GM19035 (cell line): ENCODE measurements at regions not wholly inside any gene's neighbourhood (a gene's known extent, or its start where the extent isn't known, plus 50 kb on each side); places are given as distances from the start of the nearest gene placed in this dataset.

Experiments
- ATAC-seq: cut with Tn5 transposase; IDR thresholded peaks from one replicate; pipeline ENCODE4 v1.9.1; 2021; ENCODE audit not compliant: unreplicated experiment

DNA sequence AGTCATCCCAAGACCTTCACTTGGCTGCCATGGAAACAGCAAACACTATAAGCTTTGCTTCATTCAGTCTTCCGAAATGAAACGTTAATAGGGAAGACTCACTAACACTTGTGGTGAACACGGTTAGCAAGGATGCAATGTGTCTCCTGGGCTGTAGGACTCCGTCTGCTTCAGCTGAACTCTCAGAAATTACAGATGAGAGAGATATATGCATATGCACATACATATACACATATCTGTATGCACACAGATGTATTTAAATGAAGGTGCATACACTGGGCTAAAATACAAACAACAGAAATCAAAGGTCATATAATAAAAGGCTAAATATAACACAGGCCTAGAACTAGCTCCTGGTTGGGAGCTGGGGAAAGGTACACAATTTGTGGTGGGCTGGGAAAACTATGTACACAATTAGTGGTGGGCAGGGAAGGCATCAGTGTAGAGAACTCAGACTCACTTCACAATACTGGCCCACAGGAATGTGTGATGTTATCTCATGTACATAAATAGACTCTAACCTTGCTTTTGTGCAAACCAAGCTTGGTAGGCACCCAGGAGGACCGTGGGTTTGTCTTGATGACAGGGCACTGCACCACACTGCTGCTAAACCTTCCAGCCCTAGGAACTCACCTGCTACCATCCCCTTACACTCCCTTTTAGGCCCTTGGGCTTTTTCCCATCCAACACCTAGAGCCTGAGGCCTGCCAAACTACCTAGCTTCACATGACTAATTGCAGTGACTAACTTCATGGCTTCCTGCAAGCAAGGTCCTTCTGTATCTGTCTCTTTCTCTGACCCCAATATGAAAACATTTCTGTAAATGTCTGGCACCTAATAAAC is 873.1 kb downstream of the NSUN3 start:
- no peak for ATAC-seq

DNA sequence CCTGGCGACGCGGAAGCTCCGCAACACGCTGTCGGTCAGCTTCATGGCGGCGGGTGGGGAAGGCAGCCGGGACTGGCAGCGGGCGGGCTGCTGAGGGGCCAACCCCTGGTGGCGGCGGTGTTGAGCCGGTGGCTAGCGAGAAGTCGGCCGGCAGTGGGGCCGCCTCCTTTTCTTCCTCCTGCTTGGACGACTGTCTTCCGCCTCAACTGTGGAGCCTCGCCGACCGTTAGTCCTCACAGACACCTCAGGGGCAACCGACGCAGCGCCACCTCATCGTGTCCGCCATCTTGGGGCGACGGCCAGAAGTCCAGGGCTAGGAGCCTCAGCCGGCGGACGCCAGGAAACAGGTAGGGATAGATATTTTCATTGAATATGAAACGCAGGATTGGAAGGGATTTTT is 875.1 kb downstream of the NSUN3 start:
- no peak for ATAC-seq

DNA sequence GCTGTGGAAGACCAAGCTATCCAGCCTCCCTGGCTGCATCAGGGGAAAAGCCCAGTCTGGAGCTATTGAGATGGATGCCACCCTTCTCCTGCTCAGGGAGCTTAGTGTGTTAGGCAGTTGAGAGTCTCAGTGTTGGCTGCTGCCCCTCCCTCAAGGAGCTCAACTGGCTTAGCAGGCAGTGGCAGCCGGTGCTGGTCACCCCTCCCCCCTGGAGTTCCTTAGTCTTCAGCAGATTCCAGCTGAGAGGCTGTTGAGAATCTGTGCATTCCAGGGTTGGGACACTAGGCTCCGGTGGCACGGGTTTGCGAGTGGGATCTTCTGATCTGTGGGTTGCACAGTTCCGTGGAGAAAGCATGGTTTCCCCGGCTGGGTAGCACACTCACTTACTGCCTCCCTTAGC is 883.8 kb downstream of the NSUN3 start:
- no peak for ATAC-seq

DNA sequence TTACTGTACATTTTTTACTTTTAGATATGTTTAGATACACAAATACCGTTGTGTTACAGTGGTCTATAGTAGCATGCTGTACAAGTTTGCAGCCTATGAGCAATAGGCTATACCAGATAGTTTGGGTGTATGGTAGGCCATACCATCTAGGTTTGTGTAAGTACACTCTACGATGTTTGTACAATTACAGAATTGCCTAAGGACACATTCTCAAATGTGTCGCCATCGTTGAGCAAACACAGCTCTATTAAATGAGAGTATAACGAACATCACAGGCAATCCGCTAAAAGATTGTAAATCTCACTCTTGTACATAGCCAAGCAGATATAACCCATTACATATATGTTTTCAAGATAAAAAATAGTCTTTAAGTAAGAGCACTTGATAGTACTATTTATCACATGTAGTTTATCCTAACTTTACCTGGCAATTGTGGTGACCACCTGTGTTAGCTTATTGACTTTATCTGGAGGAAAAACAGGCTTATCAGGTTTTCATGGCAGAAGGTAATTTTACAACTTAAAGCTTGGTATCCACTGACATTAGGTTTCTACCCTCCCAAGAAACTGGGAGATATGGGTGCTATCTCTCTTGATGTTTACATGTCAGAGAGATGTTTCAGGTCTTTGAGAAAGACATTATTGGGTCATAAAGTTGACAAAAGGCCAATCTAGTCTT is 898.7 kb downstream of the NSUN3 start:
- no peak for ATAC-seq

DNA sequence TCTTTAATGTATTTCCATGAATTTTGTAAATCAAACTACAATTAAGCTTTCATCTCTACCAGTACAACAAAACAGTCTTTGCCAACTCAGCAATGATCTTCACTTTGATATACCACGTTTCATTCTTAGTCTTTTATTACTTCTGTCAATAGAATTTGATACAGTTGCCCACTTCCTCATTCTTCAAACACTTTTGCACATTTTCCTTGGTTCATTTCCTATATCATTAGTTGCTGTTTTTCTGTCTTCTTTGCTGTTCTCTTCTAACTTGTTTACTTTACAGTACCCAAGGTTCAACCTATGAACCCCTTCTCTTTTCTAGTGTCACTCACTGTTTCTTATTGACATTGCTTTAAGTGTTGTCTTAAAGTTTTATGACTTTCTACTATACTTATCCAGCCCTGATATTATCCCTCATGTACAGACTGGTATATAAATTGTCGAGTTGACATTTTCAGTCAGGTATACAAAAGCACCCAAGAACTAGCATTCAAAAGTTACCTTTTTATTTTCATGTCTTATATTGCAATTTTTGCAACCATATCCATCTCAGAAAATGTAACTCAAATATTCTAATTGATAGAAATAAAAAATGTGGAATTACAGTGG is 903.1 kb downstream of the NSUN3 start:
- no peak for ATAC-seq

DNA sequence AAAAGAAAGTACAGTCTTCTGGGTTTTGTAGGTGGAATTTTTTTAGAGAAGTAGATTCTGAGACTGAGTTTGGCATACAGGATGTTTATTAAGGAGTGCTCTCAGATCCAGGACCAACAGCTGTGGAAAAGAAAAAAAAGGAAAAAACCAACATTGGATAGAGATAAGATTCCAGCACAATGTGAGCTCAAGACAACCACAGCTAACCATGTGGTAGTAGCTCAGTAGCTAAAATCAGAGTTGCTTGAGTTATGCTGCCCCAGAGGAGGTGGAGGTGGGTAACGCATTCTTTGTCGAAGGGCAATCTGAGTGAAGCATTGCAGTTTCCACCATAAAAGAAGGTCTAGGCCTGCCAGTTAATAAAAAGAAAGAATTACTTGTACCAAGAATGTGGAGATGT is 904.3 kb downstream of the NSUN3 start:
- ATAC-seq, result no peak

DNA sequence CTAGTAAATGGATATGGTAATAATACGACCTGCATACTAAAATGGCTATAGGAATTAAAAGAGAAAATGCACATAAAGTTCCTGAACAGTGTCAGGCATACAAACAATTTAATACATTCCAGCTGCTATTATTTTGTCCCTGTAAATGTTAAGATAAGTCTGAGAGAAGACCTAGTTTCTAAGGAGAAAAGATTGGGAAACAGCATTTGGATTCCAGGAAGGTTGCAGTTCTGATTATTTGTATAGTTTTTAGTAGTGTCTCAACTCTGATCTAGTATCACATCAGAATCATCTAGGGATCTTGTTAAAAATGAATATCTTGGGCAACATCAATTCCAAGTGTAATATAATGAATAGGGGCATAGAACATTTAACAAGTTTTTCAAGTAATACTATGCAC is 905.7 kb downstream of the NSUN3 start:
- no peak for ATAC-seq

DNA sequence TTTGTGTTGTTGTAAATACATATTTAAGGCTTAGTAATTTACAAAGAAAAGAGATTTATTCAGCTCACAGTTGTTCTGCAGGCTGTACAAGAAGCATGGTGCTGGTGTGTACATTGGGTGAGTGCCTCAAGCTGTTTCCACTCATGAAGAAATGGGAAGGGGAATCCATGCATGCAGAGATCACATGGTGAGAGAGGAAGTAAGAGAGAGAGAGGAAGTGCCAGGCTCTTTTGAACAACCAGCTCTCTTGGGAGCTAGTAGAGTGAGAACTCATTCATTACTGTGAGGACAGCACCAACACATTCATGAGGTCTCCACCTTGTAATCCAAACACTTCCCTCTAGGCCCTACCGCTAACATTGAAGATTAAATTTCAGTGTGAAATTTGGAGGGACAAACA is 909.2 kb downstream of the NSUN3 start:
- ATAC-seq, result no peak

DNA sequence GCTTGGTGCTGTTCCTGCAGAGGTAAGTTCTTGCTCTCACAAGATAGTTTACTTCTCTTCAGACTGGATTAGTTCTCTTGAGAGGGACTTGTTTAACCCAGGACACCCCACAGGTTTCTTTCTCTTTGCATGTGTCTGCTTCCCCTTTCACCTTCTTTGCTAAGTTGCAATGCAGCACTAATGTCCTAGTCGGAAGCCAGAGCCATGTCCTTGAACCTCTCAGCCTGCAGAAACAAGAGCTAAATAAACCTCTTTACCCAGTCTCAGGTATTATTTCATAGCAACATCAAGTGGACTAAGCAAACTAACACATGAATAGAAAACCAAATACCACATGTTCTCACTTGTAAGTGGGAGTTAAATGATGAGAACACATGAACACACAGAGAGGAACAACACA is 915.2 kb downstream of the NSUN3 start:
- ATAC-seq, result no peak

DNA sequence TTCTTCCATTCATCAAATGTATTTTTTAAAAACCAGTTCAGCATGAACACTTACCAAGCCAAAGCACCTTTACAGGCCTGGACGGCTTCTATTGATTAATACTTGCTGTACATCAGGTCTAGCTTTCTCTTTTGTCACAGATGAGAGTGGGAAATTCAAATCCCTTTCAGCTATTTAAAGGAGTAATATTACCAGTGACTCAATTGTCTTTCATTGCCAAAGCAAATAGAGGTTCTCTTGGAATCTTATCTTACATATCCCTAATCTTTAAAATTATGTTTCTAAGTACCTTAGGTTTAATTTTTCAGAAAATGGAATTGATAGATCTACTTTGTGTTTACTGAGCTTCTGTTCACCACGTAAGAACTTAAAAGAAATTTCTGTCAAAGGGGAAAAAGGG is 922.9 kb downstream of the NSUN3 start:
- ATAC-seq, result no peak

DNA sequence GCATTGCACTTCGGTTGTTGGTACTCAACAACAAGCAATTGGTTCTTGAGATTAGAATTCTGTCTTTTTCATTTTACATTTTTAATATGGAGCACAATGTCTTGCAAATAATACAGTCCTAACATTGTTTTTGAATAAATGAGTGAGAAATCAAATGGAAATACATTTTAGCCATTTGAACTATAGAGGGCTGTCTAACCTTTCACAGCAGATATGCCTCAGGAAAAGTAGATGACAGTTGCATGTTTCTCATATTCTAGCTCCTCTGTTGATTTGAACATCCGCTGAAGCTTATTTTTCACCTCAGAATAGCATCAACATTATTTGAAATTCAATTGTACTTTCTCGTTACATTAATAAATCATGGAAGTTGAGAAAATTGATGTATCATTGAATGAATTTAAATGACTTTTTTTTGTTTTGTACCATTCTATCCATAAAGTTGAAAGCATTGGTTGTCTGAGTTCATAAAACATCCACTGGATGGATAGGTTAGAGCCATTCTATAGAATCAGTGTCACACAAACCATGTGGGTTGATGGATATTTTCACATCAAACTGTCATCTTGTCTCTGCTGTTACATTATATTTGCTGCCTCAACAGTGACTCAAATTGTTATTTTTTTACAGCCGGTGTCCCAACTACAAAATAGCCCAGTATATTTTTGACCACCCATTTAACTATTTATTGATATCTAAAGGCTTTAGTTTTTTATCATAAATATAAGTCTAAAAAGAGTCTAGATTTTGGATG is 928.3 kb downstream of the NSUN3 start:
- no peak for ATAC-seq

DNA sequence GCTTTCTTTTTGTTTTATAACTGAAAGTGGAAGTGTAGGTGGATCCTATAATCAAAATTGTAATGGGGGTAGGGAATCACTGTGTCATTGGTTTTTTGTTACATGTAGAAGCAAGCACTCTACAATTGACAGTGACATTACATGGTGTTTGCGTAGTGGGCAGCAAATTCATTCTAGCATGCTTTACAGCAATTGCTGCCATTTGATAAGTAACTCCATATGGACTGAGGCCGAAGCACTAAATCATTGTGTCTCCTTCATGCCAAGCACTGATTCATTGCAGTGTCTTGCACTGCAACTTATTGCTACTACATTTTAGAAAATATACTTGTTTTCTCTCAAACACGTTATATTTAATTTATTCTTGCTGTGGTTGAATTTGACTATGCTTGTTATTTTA is 933.9 kb downstream of the NSUN3 start:
- no peak for ATAC-seq

DNA sequence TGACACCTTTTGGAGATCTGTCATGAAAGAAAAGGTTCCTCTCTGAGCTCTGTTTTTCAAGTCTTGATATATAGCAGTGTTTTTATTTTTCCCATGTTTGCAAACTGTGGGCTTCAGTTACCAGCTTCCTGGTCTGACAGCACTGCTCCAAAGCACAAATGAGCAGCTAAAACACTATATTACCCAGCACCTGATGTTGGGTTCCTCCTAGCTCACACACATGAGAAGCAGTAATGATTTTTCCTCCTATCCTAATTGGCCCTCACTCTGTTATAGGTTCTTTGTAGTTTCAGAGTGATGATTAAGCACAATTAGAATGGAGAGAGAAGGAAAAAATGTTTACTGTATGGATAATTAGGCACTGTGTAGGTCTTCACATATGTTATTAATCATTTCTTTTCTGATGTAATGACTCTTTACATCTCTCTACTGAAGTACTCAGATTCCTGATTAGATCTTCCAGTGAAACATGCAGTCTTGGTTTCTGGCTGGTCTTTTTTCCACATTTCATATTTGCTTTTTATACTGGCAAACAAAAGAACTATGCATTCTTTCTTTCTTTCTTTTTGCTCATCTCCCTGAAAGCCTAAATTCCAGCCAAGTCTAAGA is 939.7 kb downstream of the NSUN3 start:
- ATAC-seq, result no peak

DNA sequence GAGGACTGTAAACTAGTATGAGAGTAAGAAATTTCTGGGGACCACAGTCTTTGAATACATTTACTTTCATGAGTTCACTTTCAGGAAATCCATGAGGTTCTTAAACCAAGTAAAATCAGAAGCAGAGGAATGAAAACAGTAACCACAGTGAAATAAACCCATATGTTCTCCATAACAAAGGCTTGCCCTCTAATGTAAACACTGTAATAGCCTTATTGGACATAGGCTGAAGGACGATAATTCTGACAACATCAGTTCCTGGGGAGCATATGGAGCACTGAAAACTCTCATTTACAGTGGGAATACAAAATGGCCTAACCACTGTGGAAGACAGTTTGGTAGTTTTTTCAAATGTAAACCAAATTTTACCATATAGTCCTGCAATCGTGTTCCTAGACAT is 965.8 kb downstream of the NSUN3 start:
- no peak for ATAC-seq

DNA sequence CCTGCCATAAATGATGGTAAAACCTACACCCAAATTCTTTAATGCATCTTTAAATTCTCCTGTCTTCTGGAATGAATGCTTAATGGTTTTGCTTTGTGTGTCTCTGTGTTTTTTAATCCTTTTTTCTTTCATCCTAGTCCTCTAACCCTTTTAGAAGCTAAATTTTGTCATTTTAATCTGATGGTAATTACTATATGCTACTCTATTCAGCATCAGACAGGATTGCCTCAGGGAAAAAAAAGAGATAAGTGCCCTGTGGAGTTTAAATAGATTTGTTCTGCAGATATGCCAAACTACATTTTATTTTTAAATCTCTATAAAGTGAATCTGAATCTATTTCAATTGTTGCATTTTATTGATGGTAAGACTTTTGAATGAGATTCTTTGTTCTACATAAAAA is 966.8 kb downstream of the NSUN3 start:
- no peak for ATAC-seq

DNA sequence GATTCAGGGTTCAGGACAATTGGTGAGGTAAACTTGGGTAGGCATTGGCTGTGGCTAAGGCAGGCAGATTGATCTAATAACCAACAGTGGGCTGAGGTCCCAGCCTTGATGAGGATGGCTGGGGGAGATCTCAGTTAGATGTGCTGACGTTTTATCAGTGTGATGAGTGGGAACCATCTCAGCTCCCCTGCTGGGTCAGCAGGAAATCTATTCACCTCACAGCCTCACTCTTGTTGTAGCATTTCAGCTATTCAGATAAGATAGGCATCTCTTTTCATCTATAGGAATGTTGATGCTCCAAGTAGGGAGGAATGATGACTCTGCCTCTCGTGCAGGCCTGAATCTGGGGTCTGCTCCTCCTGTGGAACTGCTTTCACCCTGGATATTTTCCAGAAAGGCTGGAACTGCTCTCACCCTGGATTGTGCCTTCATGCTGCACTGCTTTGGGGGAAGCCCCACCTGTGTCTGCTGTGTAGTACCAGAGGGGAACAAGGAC is 973.7 kb downstream of the NSUN3 start:
- no peak for ATAC-seq

DNA sequence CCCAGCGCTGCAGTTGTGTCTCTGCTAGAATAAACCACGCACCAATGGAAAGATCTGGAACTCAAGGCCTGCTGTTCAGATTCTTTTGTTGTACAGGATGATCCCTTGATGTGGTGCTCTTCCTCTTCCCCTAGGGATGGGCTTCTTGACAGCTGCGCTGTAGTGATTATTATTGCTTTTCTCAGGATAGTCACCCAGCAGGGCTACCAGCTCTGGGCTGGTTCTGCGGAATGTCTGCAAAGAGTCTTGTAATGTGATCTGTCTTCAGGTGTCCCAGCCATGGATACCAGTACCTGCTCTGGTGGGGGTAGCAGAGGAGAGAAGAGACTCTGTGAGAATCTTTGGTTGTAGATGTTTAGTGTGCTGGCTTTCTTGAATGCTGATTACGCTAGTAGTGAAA is 974.2 kb downstream of the NSUN3 start:
- ATAC-seq, result no peak

DNA sequence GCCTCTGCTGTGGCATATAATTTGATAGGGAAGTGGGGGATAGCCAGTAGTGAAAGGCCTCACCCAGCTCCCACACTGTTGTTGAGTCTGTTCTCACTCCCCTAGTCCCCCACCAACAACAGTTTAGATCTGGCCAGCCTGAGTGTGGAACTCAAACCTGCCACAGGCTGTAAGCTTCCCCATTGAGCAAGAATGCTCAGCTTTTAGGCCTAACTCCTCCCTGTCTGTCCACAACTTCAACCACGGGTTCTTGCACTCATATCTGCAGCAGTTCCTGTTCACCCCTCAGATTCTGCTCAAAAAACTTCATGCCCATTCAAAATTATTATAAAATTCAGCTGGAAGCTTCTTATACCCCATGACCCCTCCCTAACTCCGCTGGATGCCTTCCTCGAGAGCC is 975.1 kb downstream of the NSUN3 start:
- no peak for ATAC-seq

DNA sequence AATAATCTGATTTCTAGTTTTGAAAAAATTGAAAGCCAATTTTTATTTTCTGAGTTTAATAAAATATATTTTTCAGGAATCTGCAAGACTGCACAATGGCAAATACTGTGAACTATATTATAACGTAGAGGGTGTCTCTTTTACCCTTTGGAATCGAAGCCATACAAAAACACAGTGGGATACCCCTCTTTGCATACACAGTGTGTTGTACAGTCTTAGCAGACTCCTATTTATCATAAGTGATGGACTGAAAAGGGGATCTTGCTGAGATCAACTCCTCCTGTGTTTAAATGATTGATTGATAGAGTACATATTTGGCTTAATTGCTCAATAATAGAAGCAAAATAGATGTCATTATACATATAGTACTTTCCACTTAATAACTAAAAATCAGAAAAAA is 981.2 kb downstream of the NSUN3 start:
- ATAC-seq, result no peak

DNA sequence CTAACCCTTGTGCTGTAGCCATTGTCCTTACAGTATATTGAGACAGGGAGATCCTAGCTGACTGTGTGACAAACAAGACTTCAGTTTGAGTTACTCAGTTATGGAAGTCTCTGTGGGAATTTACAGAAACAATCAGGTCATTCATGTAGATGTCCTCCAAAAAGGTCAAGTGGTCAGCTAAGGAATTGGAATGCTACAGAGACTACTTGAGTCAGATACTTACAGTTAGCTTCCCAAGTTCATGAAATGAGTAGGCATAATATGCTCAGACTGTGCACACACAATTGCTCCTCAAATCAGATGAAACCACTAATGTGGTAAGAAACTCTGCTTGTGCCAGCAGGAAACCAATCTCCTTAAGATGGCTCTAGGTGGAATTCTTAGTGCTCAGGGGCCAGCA is 985.7 kb downstream of the NSUN3 start:
- ATAC-seq, result no peak

DNA sequence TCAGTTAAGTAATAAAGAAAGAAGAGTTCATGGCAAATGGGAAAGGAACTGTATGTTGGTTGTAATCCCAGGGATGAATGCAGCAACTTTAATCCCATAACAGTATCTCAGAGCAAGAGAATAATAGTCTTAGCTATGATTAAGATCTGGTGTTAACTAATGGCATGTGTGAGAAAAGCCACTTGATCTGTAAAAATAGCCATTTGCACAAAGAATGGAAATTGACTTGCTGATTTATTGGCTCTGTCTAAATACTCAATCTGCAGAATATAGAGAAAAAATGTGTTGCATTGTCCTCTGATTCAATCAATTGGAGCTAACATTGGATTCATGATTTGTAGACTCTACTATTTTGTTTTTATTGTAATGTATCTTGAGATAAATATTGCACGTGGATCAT is 987.0 kb downstream of the NSUN3 start:
- ATAC-seq, result no peak
